Neural cell (in vitro differentiated cells): ENCODE measurements at regions not wholly inside any gene's neighbourhood (a gene's known extent, or its start where the extent isn't known, plus 50 kb on each side); places are given as distances from the start of the nearest gene placed in this dataset.

Experiments
- EP300 ChIP-seq: fragments of 450-650 bp; conservative IDR thresholded peaks from 2 replicates; pipeline ENCODE4 v1.6.1; 2014; ENCODE audit warnings: antibody characterized with exemption, mild to moderate bottlenecking, moderate library complexity; ENCODE audit not compliant: poor library complexity, severe bottlenecking
- EZH2 ChIP-seq: fragments of 200-600, 300-800 bp; shearing (Covaris generic), sonication (generic); IDR thresholded peaks from 2 replicates; pipeline ENCODE4 v1.6.1; 2014; ENCODE audit warnings: antibody characterized with exemption, low read length, borderline replicate concordance, mild to moderate bottlenecking; ENCODE audit not compliant: insufficient read depth, poor library complexity, severe bottlenecking
- MXI1 ChIP-seq: fragments of 450-650 bp; conservative IDR thresholded peaks from 2 replicates; pipeline ENCODE4 v1.6.1; 2014; ENCODE audit warnings: antibody characterized with exemption, mild to moderate bottlenecking; ENCODE audit not compliant: poor library complexity, severe bottlenecking
- POLR2AphosphoS5 ChIP-seq: IDR thresholded peaks from 2 replicates; pipeline ENCODE4 v1.6.1; 2012
- RAD21 ChIP-seq: fragments of 450-650 bp; conservative IDR thresholded peaks from 2 replicates; pipeline ENCODE4 v1.6.1; 2014; ENCODE audit warnings: antibody characterized with exemption, mild to moderate bottlenecking, moderate library complexity
- SMC3 ChIP-seq: fragments of 450-650 bp; conservative IDR thresholded peaks from 2 replicates; pipeline ENCODE4 v1.6.1; 2014; ENCODE audit warnings: antibody characterized with exemption, mild to moderate bottlenecking, moderate library complexity; ENCODE audit not compliant: poor library complexity
- TAF1 ChIP-seq: IDR thresholded peaks from 2 replicates; pipeline ENCODE4 v1.6.1; 2012; ENCODE audit warnings: low read depth
- TF ChIP-seq, protein P1 (sequence below): fragments of 450-650 bp; IDR thresholded peaks from 2 replicates; pipeline ENCODE4 v1.5.1; 2014; ENCODE audit warnings: antibody characterized with exemption, mild to moderate bottlenecking, moderate library complexity; ENCODE audit not compliant: poor library complexity, severe bottlenecking
- TF ChIP-seq, protein P2 (sequence below): IDR thresholded peaks from 2 replicates; pipeline ENCODE4 v1.6.1; 2012; ENCODE audit warnings: borderline replicate concordance

DNA sequence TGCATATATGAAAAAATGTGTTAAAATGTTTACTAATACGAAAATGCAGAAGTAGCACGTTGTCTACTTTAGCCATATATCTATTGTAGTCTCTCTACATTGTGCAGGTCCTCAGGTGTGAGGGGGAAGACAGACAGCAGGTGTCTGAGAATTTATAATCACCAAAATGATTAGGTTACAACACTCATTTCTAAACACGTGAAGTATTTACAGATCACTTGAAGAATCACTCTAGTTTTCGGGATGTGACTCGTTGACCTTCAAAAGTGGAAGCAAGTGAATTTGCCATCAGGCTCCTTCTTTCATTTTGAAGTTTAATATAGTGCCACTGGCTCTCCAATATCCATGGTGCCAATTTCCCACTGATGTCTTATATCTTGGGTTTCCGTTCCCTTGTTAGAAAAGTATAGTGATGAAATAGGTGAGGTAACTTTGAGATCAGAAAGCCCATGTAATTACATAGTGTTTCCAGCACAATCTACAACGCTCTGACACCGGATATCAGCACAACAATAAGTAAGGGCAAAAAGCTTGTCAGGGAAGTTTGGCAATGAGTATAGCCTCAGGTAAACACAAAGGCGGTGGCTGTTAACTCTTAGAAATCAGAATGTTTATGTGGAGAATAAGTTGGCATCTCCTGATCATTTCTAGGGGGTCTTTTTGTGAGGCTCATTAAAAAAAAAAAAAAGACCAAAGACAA lies 57.5 kb upstream of the SP4 start:
- TF ChIP-seq, protein P1, sequence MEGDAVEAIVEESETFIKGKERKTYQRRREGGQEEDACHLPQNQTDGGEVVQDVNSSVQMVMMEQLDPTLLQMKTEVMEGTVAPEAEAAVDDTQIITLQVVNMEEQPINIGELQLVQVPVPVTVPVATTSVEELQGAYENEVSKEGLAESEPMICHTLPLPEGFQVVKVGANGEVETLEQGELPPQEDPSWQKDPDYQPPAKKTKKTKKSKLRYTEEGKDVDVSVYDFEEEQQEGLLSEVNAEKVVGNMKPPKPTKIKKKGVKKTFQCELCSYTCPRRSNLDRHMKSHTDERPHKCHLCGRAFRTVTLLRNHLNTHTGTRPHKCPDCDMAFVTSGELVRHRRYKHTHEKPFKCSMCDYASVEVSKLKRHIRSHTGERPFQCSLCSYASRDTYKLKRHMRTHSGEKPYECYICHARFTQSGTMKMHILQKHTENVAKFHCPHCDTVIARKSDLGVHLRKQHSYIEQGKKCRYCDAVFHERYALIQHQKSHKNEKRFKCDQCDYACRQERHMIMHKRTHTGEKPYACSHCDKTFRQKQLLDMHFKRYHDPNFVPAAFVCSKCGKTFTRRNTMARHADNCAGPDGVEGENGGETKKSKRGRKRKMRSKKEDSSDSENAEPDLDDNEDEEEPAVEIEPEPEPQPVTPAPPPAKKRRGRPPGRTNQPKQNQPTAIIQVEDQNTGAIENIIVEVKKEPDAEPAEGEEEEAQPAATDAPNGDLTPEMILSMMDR, result no peak
- no peak for TF ChIP-seq MXI1
- TF ChIP-seq TAF1, result no peak
- no peak for TF ChIP-seq EZH2
- no peak for TF ChIP-seq SMC3
- no peak for TF ChIP-seq POLR2AphosphoS5
- no peak for TF ChIP-seq EP300
- TF ChIP-seq, protein P2, sequence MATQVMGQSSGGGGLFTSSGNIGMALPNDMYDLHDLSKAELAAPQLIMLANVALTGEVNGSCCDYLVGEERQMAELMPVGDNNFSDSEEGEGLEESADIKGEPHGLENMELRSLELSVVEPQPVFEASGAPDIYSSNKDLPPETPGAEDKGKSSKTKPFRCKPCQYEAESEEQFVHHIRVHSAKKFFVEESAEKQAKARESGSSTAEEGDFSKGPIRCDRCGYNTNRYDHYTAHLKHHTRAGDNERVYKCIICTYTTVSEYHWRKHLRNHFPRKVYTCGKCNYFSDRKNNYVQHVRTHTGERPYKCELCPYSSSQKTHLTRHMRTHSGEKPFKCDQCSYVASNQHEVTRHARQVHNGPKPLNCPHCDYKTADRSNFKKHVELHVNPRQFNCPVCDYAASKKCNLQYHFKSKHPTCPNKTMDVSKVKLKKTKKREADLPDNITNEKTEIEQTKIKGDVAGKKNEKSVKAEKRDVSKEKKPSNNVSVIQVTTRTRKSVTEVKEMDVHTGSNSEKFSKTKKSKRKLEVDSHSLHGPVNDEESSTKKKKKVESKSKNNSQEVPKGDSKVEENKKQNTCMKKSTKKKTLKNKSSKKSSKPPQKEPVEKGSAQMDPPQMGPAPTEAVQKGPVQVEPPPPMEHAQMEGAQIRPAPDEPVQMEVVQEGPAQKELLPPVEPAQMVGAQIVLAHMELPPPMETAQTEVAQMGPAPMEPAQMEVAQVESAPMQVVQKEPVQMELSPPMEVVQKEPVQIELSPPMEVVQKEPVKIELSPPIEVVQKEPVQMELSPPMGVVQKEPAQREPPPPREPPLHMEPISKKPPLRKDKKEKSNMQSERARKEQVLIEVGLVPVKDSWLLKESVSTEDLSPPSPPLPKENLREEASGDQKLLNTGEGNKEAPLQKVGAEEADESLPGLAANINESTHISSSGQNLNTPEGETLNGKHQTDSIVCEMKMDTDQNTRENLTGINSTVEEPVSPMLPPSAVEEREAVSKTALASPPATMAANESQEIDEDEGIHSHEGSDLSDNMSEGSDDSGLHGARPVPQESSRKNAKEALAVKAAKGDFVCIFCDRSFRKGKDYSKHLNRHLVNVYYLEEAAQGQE, result no peak
- TF ChIP-seq RAD21, result no peak
